ENCODE measurements at regions not wholly inside any gene's neighbourhood (a gene's known extent, or its start where the extent isn't known, plus 50 kb on each side); places are given as distances from the start of the nearest gene placed in this dataset.
A peak's percentile ranks its signal among the peaks of the same experiment; 100 is the strongest.

GRCh38 chr15:100718075-100718980, 115.9 kb downstream of the ASB7 start:
- in situ Hi-C loops (cut with HindIII; ENCODE audit: low sequenced_read_pairs): no loop called here
- TF ChIP-seq CTCF (IDR thresholded peaks at IDR 0.05; ENCODE audit: low read depth, low read length, missing control alignments): no peak
- H3K4me3 ChIP-seq (ENCODE audit: low read depth, low read length): no peak overlapping the region
- no peak for DNase-seq (ENCODE audit: low read depth)

DNA sequence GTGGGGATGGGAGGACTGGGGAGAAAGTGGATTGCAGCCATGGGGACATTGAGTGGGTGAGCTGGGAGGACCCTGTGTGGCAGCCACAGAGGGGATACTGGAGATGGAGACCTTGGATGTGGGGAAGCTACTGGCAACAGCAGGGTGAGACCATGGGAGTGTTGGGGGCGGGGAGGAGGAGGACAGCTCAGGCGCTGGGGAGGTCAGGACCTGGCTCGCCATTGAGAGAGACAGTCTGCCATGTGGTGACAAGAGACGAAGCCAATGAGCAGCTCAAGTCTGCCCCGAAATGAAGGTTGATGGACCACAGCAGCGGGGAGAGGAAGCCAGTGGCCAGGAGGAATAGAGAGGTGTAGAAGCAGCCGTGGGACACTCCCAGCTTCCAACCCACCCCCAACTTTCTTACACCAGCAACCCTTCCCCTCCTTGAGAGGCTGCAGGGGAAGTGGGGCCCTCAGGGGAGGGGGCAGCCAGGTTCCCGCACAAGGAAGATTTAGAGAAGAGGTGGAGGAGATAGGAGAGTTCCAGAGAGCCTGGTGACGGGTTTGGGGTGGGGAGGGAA, 118.1 kb downstream of the ASB7 start:
- in situ Hi-C loops (cut with HindIII; ENCODE audit: low sequenced_read_pairs): no loop called here
- TF ChIP-seq CTCF (IDR thresholded peaks at IDR 0.05; ENCODE audit: low read depth, low read length, missing control alignments): no peak
- DNase-seq (ENCODE audit: low read depth): no peak
- H3K4me3 ChIP-seq (ENCODE audit: low read depth, low read length): no peak overlapping the region

- H3K4me3 ChIP-seq (ENCODE audit: low read depth, low read length): peak overlapping the region; percentile 2
- peak; percentile 99 for DNase-seq (ENCODE audit: low read depth)
- TF ChIP-seq CTCF (IDR thresholded peaks at IDR 0.05; ENCODE audit: low read depth, low read length, missing control alignments): no peak
- in situ Hi-C loops (cut with HindIII; ENCODE audit: low sequenced_read_pairs): no loop called here
These were observed 119.6 kb downstream of the ASB7 start for GRCh38 chr15:100721758-100722550.

DNA sequence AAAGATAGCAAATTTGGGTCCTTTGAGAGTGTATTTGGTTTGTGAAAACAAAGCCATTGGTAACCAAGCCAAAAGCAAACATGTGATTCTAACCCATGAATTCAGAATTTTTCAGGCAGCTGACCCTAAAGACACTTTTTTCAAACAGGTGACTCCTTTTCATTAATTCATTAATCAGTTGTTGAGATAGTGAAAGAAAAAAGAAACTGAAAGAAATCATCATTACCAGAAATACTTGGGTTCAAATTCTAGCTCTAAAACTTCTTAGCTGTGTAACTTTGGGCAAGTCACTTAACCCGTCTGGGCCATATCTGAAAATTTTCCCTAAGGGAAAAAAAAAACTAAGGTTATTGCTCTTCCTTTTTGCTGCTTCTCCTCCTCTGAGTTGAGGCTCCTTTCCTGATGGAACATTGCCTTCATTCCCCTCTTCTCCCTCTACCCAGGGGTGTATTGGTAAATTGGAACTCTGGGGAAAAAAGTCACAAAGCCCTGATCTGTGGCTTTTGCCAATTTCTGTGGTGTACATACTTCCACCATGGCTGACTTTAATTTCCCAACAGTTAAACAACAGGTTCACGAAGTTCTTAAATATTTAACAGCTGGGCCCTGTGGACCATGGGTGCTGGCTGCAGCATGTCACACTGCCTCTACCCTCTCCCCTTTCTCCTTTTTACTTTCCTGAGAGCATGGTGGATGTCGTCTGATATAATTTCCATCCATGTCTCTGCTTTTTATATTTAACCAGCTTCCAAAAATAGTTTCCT, 120.3 kb downstream of the ASB7 start:
- in situ Hi-C loops (cut with HindIII; ENCODE audit: low sequenced_read_pairs): no loop called here
- no peak overlapping the region for H3K4me3 ChIP-seq (ENCODE audit: low read depth, low read length)
- no peak for DNase-seq (ENCODE audit: low read depth)
- no peak for TF ChIP-seq CTCF (IDR thresholded peaks at IDR 0.05; ENCODE audit: low read depth, low read length, missing control alignments)

DNA sequence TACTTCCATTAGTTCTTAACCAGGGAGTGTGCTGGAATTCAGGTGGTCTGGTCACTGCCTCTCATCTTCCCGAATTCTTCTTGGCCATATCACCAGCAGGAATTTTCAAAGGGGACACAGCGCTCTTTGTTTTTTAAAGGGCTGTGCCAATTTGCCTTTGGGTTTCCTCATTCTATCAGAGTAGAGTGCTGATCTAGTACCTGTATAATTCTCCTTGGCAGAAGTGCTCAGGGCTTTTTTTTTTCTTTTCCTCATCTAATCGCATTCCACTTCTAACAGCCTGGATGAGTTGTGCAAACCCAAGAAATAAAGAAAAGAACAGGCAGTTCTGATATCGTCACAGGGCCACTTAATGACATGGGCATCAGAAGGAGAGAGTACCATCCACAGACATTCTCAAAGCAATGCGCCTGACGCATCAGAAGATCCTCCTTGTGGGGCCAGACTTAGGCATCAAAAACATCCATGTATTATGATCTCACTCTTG, 121.0 kb downstream of the ASB7 start:
- in situ Hi-C loops (cut with HindIII; ENCODE audit: low sequenced_read_pairs): no loop called here
- DNase-seq (ENCODE audit: low read depth): no peak
- no peak overlapping the region for H3K4me3 ChIP-seq (ENCODE audit: low read depth, low read length)
- TF ChIP-seq CTCF (IDR thresholded peaks at IDR 0.05; ENCODE audit: low read depth, low read length, missing control alignments): no peak

Data from astrocyte of the cerebellum (primary cell).